ENCODE measurements at regions not wholly inside any gene's neighbourhood (a gene's known extent, or its start where the extent isn't known, plus 50 kb on each side); places are given as distances from the start of the nearest gene placed in this dataset.

DNA sequence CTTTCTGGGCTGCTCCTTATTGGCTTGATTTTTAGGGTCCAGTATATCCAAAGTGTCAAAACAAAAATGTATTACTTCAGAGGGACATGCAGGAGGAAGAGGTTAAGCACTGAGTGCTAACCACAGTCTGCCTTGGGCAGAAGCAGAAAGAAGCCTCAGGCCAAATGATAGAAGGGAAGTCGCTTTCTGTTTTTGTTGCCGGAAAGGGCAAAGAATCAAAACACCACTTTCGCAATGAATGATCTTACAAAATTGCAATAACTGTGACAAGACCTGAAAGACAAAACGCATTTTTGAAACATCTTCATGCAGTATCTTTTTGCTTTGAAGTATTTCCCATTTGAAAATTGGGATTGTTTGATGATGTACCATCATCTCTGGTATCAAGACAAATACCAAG is 70.1 kb upstream of the PICALM start:
- H3K9me3 ChIP-seq (ENCODE audit: control insufficient read depth in 4 of 4, low read length in 3 of 4) = no peaks in the 10 kb centered on the region
- H3K27me3 ChIP-seq (ENCODE audit: control insufficient read depth in 4 of 4, insufficient read depth in 4 of 4, low read length in 3 of 4) = no peaks in the 10 kb centered on the region
- no peaks in the 10 kb centered on the region for H3K36me3 ChIP-seq (ENCODE audit: control insufficient read depth in 4 of 4, insufficient read depth in 3 of 4, low read depth in 1 of 4, low read length in 3 of 4)
- no peak overlapping the region for H3K4me3 ChIP-seq (ENCODE audit: low read depth in 1 of 3, low read length in 3 of 3)
- TF ChIP-seq NR2F2 (IDR thresholded peaks at IDR 0.05) (no peak), GABPA (IDR thresholded peaks at IDR 0.05 in 1 of 2, conservative IDR thresholded peaks at IDR 0.05 in 1 of 2) (peak in 1 of 2 donors; percentile 55), SP1 (IDR thresholded peaks at IDR 0.05) (no peak), HNF4A (conservative IDR thresholded peaks at IDR 0.05) (peak in 1 of 2 donors; percentile 51), EGR1 (IDR thresholded peaks at IDR 0.05; ENCODE audit: low read depth in 2 of 2) (no peak), HNF4G (IDR thresholded peaks at IDR 0.05) (no peak), RXRA (IDR thresholded peaks at IDR 0.05) (peak in 1 of 2 donors; percentile 41), FOXA2 (IDR thresholded peaks at IDR 0.05) (no peak), YY1 (IDR thresholded peaks at IDR 0.05) (peak; percentile 46), RAD21 (IDR thresholded peaks at IDR 0.05) (peak; percentile 28 to 43), JUND (IDR thresholded peaks at IDR 0.05) (peak in 1 of 2 donors; percentile 20), FOXA1 (IDR thresholded peaks at IDR 0.05) (no peak), TAF1 (conservative IDR thresholded peaks at IDR 0.05) (no peak)
- TF ChIP-seq, protein P1, sequence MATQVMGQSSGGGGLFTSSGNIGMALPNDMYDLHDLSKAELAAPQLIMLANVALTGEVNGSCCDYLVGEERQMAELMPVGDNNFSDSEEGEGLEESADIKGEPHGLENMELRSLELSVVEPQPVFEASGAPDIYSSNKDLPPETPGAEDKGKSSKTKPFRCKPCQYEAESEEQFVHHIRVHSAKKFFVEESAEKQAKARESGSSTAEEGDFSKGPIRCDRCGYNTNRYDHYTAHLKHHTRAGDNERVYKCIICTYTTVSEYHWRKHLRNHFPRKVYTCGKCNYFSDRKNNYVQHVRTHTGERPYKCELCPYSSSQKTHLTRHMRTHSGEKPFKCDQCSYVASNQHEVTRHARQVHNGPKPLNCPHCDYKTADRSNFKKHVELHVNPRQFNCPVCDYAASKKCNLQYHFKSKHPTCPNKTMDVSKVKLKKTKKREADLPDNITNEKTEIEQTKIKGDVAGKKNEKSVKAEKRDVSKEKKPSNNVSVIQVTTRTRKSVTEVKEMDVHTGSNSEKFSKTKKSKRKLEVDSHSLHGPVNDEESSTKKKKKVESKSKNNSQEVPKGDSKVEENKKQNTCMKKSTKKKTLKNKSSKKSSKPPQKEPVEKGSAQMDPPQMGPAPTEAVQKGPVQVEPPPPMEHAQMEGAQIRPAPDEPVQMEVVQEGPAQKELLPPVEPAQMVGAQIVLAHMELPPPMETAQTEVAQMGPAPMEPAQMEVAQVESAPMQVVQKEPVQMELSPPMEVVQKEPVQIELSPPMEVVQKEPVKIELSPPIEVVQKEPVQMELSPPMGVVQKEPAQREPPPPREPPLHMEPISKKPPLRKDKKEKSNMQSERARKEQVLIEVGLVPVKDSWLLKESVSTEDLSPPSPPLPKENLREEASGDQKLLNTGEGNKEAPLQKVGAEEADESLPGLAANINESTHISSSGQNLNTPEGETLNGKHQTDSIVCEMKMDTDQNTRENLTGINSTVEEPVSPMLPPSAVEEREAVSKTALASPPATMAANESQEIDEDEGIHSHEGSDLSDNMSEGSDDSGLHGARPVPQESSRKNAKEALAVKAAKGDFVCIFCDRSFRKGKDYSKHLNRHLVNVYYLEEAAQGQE (IDR thresholded peaks at IDR 0.05) = peak; percentile 43
- TF ChIP-seq, protein P2, sequence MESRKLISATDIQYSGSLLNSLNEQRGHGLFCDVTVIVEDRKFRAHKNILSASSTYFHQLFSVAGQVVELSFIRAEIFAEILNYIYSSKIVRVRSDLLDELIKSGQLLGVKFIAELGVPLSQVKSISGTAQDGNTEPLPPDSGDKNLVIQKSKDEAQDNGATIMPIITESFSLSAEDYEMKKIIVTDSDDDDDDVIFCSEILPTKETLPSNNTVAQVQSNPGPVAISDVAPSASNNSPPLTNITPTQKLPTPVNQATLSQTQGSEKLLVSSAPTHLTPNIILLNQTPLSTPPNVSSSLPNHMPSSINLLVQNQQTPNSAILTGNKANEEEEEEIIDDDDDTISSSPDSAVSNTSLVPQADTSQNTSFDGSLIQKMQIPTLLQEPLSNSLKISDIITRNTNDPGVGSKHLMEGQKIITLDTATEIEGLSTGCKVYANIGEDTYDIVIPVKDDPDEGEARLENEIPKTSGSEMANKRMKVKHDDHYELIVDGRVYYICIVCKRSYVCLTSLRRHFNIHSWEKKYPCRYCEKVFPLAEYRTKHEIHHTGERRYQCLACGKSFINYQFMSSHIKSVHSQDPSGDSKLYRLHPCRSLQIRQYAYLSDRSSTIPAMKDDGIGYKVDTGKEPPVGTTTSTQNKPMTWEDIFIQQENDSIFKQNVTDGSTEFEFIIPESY (IDR thresholded peaks at IDR 0.05) = no peak
- TF ChIP-seq, protein P3, sequence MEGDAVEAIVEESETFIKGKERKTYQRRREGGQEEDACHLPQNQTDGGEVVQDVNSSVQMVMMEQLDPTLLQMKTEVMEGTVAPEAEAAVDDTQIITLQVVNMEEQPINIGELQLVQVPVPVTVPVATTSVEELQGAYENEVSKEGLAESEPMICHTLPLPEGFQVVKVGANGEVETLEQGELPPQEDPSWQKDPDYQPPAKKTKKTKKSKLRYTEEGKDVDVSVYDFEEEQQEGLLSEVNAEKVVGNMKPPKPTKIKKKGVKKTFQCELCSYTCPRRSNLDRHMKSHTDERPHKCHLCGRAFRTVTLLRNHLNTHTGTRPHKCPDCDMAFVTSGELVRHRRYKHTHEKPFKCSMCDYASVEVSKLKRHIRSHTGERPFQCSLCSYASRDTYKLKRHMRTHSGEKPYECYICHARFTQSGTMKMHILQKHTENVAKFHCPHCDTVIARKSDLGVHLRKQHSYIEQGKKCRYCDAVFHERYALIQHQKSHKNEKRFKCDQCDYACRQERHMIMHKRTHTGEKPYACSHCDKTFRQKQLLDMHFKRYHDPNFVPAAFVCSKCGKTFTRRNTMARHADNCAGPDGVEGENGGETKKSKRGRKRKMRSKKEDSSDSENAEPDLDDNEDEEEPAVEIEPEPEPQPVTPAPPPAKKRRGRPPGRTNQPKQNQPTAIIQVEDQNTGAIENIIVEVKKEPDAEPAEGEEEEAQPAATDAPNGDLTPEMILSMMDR (IDR thresholded peaks at IDR 0.05; ENCODE audit: low read depth, low read length, missing input control) = no peak
- TF ChIP-seq, protein P4, sequence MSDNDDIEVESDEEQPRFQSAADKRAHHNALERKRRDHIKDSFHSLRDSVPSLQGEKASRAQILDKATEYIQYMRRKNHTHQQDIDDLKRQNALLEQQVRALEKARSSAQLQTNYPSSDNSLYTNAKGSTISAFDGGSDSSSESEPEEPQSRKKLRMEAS (IDR thresholded peaks at IDR 0.05) = peak; percentile 40
- TF ChIP-seq, protein P5, sequence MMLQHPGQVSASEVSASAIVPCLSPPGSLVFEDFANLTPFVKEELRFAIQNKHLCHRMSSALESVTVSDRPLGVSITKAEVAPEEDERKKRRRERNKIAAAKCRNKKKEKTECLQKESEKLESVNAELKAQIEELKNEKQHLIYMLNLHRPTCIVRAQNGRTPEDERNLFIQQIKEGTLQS (IDR thresholded peaks at IDR 0.05) = no peak
- H3K27ac ChIP-seq (ENCODE audit: low read depth in 1 of 2, low read length in 2 of 2) = peak overlapping the region; percentile 6 to 45
- H3K9ac ChIP-seq (ENCODE audit: low read depth in 1 of 2, low read length in 2 of 2) = no peak overlapping the region
- DNase-seq (ENCODE audit: low spot score) = no peak
- peaks cover 3 to 10% (median 5%) of the 10 kb centered on the region in 4 donors for H3K4me1 ChIP-seq (ENCODE audit: control insufficient read depth in 4 of 4, insufficient read depth in 4 of 4, low read length in 3 of 4)
- 15% methylated on average over 4 of the region's 4 CpGs for WGBS
